ENCODE measurements at regions not wholly inside any gene's neighbourhood (a gene's known extent, or its start where the extent isn't known, plus 50 kb on each side); places are given as distances from the start of the nearest gene placed in this dataset.

DNA sequence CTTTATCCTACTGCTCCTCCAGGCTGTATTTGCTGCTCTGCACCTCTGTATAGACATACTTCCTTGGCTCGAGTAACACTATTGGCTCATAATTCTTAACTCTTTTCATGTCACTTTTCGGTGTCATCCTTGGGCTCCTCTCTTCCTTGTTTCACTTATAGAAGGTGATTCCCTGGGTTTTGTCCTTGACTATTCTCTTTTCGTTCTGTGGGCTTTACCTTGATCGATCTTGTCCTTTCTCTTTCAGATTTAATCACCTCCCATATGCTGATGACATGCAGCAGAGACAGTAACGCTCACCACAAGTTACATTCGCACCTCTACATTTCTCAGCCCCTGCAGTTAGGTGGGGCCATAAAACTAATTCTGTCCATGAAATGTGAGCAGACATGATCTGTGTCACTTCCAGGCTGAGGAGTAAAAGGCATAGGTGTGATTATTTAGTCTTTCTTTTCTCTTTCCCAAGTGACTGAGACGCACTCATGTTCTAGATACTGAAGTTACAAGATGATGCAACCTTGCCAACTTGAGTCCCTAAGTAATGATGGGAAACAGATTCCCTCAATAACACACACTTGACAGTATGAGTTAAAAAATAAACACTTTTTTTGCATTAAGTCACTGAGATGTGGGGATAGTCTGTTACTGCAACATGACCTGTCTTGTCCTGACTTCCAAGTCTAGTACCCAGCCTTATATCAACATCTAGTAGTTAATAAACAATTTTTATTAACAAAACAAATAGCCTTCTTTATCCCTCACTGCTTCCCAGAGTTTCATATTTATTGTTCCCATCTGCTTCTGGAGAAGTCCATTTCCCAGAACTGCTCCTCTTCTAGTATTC, 49.9 kb upstream of the HAO2 start (continued):
- TF ChIP-seq, protein P1, sequence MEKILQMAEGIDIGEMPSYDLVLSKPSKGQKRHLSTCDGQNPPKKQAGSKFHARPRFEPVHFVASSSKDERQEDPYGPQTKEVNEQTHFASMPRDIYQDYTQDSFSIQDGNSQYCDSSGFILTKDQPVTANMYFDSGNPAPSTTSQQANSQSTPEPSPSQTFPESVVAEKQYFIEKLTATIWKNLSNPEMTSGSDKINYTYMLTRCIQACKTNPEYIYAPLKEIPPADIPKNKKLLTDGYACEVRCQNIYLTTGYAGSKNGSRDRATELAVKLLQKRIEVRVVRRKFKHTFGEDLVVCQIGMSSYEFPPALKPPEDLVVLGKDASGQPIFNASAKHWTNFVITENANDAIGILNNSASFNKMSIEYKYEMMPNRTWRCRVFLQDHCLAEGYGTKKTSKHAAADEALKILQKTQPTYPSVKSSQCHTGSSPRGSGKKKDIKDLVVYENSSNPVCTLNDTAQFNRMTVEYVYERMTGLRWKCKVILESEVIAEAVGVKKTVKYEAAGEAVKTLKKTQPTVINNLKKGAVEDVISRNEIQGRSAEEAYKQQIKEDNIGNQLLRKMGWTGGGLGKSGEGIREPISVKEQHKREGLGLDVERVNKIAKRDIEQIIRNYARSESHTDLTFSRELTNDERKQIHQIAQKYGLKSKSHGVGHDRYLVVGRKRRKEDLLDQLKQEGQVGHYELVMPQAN (conservative IDR thresholded peaks at IDR 0.05): no peak
- TF ChIP-seq BCL11A (IDR thresholded peaks at IDR 0.05; ENCODE audit: low read depth, low read length): 0 out of 2 replicates have a peak, but pooled peaks have one; percentile 42
- no peak for TF ChIP-seq PML (IDR thresholded peaks at IDR 0.05; ENCODE audit: low read length)
- TF ChIP-seq BACH1 (IDR thresholded peaks at IDR 0.05; ENCODE audit: borderline replicate concordance): no peak
- no peak for TF ChIP-seq CBX3 (IDR thresholded peaks at IDR 0.05; ENCODE audit: borderline replicate concordance, low read depth)
- no peak for TF ChIP-seq TAF1 (IDR thresholded peaks at IDR 0.05; ENCODE audit: borderline replicate concordance, low read depth, low read length)
- TF ChIP-seq ETV6 (conservative IDR thresholded peaks at IDR 0.05 in 1 of 2, IDR thresholded peaks at IDR 0.05 in 1 of 2; ENCODE audit: borderline replicate concordance in 1 of 2, low read depth in 1 of 2): 0 out of 4 replicates have a peak, but pooled peaks of 1 of the 2 experiments have one; percentile 26
- TF ChIP-seq, protein P2, sequence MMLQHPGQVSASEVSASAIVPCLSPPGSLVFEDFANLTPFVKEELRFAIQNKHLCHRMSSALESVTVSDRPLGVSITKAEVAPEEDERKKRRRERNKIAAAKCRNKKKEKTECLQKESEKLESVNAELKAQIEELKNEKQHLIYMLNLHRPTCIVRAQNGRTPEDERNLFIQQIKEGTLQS (IDR thresholded peaks at IDR 0.05; ENCODE audit: borderline replicate concordance, extremely low read depth, low read depth, low read length): no peak
- TF ChIP-seq EP300 (IDR thresholded peaks at IDR 0.05; ENCODE audit: borderline replicate concordance in 1 of 2, control insufficient read depth in 1 of 2, low read depth in 2 of 2, low read length in 2 of 2): peak in 1 of 2 experiments; percentile 66; a peak in 1 of 4 replicates
- TF ChIP-seq, protein P3, sequence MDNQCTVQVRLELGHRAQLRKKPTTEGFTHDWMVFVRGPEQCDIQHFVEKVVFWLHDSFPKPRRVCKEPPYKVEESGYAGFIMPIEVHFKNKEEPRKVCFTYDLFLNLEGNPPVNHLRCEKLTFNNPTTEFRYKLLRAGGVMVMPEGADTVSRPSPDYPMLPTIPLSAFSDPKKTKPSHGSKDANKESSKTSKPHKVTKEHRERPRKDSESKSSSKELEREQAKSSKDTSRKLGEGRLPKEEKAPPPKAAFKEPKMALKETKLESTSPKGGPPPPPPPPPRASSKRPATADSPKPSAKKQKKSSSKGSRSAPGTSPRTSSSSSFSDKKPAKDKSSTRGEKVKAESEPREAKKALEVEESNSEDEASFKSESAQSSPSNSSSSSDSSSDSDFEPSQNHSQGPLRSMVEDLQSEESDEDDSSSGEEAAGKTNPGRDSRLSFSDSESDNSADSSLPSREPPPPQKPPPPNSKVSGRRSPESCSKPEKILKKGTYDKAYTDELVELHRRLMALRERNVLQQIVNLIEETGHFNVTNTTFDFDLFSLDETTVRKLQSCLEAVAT (IDR thresholded peaks at IDR 0.05): peak; percentile 56; the same call in 1 of the 2 replicates
- no peak for TF ChIP-seq GABPA (IDR thresholded peaks at IDR 0.05; ENCODE audit: low read depth)
- TF ChIP-seq KAT2A (conservative IDR thresholded peaks at IDR 0.05; ENCODE audit: control insufficient read depth, low read depth, low read length): no peak
- TF ChIP-seq, protein P4, sequence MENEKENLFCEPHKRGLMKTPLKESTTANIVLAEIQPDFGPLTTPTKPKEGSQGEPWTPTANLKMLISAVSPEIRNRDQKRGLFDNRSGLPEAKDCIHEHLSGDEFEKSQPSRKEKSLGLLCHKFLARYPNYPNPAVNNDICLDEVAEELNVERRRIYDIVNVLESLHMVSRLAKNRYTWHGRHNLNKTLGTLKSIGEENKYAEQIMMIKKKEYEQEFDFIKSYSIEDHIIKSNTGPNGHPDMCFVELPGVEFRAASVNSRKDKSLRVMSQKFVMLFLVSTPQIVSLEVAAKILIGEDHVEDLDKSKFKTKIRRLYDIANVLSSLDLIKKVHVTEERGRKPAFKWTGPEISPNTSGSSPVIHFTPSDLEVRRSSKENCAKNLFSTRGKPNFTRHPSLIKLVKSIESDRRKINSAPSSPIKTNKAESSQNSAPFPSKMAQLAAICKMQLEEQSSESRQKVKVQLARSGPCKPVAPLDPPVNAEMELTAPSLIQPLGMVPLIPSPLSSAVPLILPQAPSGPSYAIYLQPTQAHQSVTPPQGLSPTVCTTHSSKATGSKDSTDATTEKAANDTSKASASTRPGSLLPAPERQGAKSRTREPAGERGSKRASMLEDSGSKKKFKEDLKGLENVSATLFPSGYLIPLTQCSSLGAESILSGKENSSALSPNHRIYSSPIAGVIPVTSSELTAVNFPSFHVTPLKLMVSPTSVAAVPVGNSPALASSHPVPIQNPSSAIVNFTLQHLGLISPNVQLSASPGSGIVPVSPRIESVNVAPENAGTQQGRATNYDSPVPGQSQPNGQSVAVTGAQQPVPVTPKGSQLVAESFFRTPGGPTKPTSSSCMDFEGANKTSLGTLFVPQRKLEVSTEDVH (IDR thresholded peaks at IDR 0.05; ENCODE audit: low read depth, partially characterized antibody): no peak
- no peak for TF ChIP-seq CBX5 (IDR thresholded peaks at IDR 0.05; ENCODE audit: low read depth)
- peak; percentile 38; the same call in 1 of the 2 replicates for TF ChIP-seq PAX5 (IDR thresholded peaks at IDR 0.05; ENCODE audit: borderline replicate concordance, low read depth, low read length)
- peak; percentile 80 for TF ChIP-seq EED (IDR thresholded peaks at IDR 0.05; ENCODE audit: low read depth)
- TF ChIP-seq, protein P5, sequence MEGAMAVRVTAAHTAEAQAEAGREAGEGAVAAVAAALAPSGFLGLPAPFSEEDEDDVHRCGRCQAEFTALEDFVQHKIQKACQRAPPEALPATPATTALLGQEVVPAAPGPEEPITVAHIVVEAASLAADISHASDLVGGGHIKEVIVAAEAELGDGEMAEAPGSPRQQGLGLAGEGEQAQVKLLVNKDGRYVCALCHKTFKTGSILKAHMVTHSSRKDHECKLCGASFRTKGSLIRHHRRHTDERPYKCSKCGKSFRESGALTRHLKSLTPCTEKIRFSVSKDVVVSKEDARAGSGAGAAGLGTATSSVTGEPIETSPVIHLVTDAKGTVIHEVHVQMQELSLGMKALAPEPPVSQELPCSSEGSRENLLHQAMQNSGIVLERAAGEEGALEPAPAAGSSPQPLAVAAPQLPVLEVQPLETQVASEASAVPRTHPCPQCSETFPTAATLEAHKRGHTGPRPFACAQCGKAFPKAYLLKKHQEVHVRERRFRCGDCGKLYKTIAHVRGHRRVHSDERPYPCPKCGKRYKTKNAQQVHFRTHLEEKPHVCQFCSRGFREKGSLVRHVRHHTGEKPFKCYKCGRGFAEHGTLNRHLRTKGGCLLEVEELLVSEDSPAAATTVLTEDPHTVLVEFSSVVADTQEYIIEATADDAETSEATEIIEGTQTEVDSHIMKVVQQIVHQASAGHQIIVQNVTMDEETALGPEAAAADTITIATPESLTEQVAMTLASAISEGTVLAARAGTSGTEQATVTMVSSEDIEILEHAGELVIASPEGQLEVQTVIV (IDR thresholded peaks at IDR 0.05; ENCODE audit: borderline replicate concordance, partially characterized antibody): no peak
- TF ChIP-seq NBN (IDR thresholded peaks at IDR 0.05): peak; percentile 84
- TF ChIP-seq KLF5 (IDR thresholded peaks at IDR 0.05; ENCODE audit: partially characterized antibody): no peak
- TF ChIP-seq YBX1 (IDR thresholded peaks at IDR 0.05): no peak

Data from GM12878 (cell line).